Right lobe of liver (tissue), 6 donors: ENCODE measurements at regions not wholly inside any gene's neighbourhood (a gene's known extent, or its start where the extent isn't known, plus 50 kb on each side); places are given as distances from the start of the nearest gene placed in this dataset.

Experiments
- ATAC-seq, 4 donors: fragments of 200-7000 bp; cut with Tn5 transposase; one replicate each; pipeline ENCODE4 v1.9.1; 2020; ENCODE audit warnings: mild to moderate bottlenecking in 4 of 4, moderate library complexity in 4 of 4
- DNase-seq, 3 donors: peaks; one replicate each; pipeline ENCODE4 v3.0.0-alpha.2; 2020
- H3K27ac ChIP-seq, 3 donors: fragments of 200-600 bp; one replicate each; pipeline ENCODE4 v1.8.0; 2022
- H3K27me3 ChIP-seq, 2 donors: fragments of 200-600 bp; one replicate each; pipeline ENCODE4 v1.8.0; 2022
- H3K36me3 ChIP-seq, 4 donors: fragments of 200-600 bp; sonication (generic) in 1 of 4; one replicate each; pipeline versions ENCODE4 v1.5.1 to v1.8.0; 2017 to 2022; ENCODE audit warnings: control low read depth in 1 of 4
- H3K4me1 ChIP-seq, 4 donors: fragments of 200-600 bp; sonication (generic) in 1 of 4; one replicate each; pipeline versions ENCODE4 v1.5.1 to v1.8.0; 2017 to 2022; ENCODE audit warnings: control low read depth in 1 of 4
- H3K4me3 ChIP-seq, 3 donors: fragments of 200-600 bp; one replicate each; pipeline ENCODE4 v1.8.0; 2022
- H3K9me3 ChIP-seq, 4 donors: fragments of 200-600 bp; sonication (generic) in 1 of 4; one replicate each; pipeline versions ENCODE4 v1.5.1 to v1.8.0; 2017 to 2022; ENCODE audit warnings: control low read depth in 1 of 4
- POLR2A ChIP-seq: fragments of 450-650 bp; IDR thresholded peaks from one replicate; pipeline ENCODE4 v1.6.1; 2017; ENCODE audit warnings: antibody characterized with exemption, mild to moderate bottlenecking
- WGBS: methylation state at CpG from one replicate; pipeline ENCODE4 v1.1.6; 2018; ENCODE audit warnings: low coverage, low lambda C conversion rate; ENCODE audit not compliant: insufficient coverage; ENCODE audit errors: missing lambda C conversion rate; 5-methylcytosine and 5-hydroxymethylcytosine counted together
- intact Hi-C, 2 donors: fragments of 100-400 bp; cut with DNase I; formaldehyde crosslinking; loops; one replicate each; pipeline versions ENCODE4 v1.11.2 to v1.14.1; 2022
- TF ChIP-seq, protein P1 (sequence below), 4 donors: fragments of 200-600 bp in 3 of 4; fragments of 450-650 bp in 1 of 4; IDR thresholded peaks; one replicate each; pipeline versions ENCODE4 v1.5.1 to v1.8.0; 2016 to 2022; ENCODE audit warnings: antibody characterized with exemption in 4 of 4, mild to moderate bottlenecking in 2 of 4
- donor health status: DM: no; HTN: yes; CAD: no.
- donor health status: DM: no; HTN: no; CAD: no.
- donor health status: DM: no; HTN: no; CAD: no.
- donor health status: DM: no; HTN: yes; CAD: no.
- donor health status: DM: no; HTN: yes; CAD: no.

DNA sequence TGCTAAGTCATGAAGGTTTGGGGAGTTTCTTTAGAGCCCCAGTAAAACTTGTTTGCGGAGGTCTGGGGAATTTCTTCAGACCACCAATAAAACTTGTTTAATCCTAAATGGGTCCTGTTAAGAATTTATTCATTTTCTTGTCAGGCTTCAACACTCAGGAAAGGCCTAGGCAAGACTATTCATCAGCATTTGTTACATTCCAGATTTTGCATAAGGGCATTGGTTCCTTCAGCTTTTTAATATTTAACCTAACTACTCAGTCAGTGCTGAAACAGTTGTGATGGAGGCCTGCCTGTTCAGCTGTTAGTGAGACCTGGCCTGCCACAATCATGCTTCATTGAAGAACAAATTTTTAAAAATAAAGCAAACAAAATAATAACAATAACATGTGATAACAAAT, 954.2 kb upstream of the SEMA6D start:
- H3K27me3 ChIP-seq = no peaks in the 10 kb centered on the region
- H3K27ac ChIP-seq = no peak overlapping the region
- no peaks in the 10 kb centered on the region for H3K9me3 ChIP-seq
- intact Hi-C loops = no loop called here
- H3K4me1 ChIP-seq = no peaks in the 10 kb centered on the region
- no peak for DNase-seq
- no peak overlapping the region for H3K4me3 ChIP-seq
- no peak for TF ChIP-seq POLR2A
- TF ChIP-seq, protein P1, sequence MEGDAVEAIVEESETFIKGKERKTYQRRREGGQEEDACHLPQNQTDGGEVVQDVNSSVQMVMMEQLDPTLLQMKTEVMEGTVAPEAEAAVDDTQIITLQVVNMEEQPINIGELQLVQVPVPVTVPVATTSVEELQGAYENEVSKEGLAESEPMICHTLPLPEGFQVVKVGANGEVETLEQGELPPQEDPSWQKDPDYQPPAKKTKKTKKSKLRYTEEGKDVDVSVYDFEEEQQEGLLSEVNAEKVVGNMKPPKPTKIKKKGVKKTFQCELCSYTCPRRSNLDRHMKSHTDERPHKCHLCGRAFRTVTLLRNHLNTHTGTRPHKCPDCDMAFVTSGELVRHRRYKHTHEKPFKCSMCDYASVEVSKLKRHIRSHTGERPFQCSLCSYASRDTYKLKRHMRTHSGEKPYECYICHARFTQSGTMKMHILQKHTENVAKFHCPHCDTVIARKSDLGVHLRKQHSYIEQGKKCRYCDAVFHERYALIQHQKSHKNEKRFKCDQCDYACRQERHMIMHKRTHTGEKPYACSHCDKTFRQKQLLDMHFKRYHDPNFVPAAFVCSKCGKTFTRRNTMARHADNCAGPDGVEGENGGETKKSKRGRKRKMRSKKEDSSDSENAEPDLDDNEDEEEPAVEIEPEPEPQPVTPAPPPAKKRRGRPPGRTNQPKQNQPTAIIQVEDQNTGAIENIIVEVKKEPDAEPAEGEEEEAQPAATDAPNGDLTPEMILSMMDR (IDR thresholded peaks at IDR 0.05) = no peak
- 92% methylated on average over 1 of the region's 1 CpG for WGBS
- no peaks in the 10 kb centered on the region for H3K36me3 ChIP-seq
- ATAC-seq = no peak

DNA sequence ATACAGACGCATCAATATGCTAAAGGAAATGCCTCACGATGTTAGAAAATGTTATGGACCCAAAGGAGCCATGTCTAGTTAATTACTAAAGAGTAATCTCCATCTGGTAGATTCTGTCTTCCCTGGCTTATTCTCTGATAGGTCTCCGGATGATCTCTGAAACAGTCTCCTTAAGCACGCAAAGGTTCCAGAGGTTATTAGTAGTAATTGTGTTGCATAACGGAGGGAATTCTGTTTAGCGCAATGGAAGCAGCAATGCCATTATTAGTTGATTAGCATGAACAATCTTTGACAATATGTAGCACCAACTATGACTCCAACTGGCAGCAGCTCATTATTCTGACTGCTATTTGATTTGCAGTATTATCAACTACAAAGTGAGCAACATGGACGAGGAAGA, 952.5 kb upstream of the SEMA6D start:
- Histone ChIP-seq H3K36me3 (no peaks in the 10 kb centered on the region), H3K27me3 (no peaks in the 10 kb centered on the region), H3K9me3 (no peaks in the 10 kb centered on the region), H3K4me3 (no peak overlapping the region), H3K4me1 (no peaks in the 10 kb centered on the region), H3K27ac (no peak overlapping the region)
- intact Hi-C loops = no loop called here
- WGBS = 71% methylated on average over 7 of the region's 7 CpGs
- TF ChIP-seq POLR2A = no peak
- TF ChIP-seq, protein P1 (IDR thresholded peaks at IDR 0.05) = no peak
- DNase-seq (no peak), ATAC-seq (no peak)

DNA sequence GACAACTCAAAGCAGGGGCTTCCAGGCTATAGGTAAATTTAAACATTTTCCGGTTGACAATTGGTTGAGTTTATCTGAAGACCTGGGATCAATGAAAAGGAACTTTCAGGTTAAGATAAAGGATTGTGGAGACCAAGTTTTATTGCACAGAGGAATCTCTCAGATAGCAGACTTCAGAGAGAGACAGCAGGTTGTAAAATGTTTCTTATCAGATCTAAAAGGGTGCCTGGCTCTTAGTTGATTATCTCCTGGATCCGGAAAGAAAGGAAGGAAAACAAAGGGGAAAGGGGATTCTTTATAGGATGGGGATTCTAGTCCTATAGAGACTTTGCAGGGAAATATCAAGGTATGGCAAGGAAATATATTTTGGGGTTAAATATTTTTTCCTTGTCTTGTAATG, 951.3 kb upstream of the SEMA6D start:
- WGBS = 25% methylated on average over 2 of the region's 2 CpGs
- TF ChIP-seq, protein P1 (IDR thresholded peaks at IDR 0.05) = no peak
- TF ChIP-seq POLR2A = no peak
- intact Hi-C loops = no loop called here
- no peak for ATAC-seq
- no peak for DNase-seq
- H3K4me1 ChIP-seq = no peaks in the 10 kb centered on the region
- no peaks in the 10 kb centered on the region for H3K36me3 ChIP-seq
- no peak overlapping the region for H3K4me3 ChIP-seq
- H3K9me3 ChIP-seq = no peaks in the 10 kb centered on the region
- H3K27ac ChIP-seq = no peak overlapping the region
- no peaks in the 10 kb centered on the region for H3K27me3 ChIP-seq

DNA sequence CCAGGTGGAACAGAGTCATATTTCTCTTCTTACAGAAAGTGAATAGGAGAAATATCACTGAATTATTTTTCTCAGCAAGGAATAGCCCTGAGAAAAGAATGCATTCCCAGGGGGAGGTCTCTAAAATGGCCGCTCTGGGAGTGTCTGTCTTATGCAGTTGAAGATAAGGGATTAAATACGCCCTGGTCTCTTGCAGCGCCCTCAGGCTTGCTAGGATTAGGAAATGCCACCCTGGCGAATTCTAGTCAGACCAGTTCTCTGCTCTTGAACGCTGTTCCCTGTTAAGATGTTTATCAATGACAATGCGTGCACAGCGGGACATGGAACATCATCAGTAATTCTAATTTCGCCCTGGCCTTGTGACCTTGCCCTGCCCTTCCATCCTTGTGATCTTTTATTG, 949.0 kb upstream of the SEMA6D start:
- Histone ChIP-seq H3K4me1 (no peaks in the 10 kb centered on the region), H3K4me3 (no peak overlapping the region), H3K9me3 (no peaks in the 10 kb centered on the region), H3K27me3 (no peaks in the 10 kb centered on the region), H3K36me3 (no peaks in the 10 kb centered on the region), H3K27ac (no peak overlapping the region)
- TF ChIP-seq POLR2A = no peak
- TF ChIP-seq, protein P1 (IDR thresholded peaks at IDR 0.05) = no peak
- DNase-seq = no peak
- WGBS = 70% methylated on average over 3 of the region's 8 CpGs
- intact Hi-C loops = no loop called here
- ATAC-seq = no peak

DNA sequence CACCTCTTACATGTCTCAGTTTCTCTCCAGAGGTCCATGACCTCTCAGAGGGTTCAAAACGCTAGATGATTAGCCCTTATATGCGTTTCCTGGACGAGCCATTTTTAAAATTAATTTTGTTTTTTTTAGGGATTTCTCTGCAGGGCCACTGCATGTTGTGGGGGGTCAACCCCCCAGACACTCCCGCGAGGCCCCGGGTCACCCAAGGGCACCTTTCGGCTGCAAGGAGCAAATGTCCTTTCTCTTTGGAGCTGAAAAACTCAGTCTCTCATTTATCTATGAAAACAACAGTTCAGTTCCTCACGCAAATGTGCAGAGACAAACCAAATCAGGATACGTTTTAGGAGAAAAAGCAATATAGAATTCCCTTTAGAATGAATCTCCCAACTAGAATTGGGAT, 944.3 kb upstream of the SEMA6D start:
- intact Hi-C loops = no loop called here
- WGBS = 60% methylated on average over 9 of the region's 9 CpGs
- no peak for DNase-seq
- Histone ChIP-seq H3K4me1 (no peaks in the 10 kb centered on the region), H3K27me3 (no peaks in the 10 kb centered on the region), H3K36me3 (no peaks in the 10 kb centered on the region), H3K4me3 (no peak overlapping the region), H3K27ac (no peak overlapping the region), H3K9me3 (no peaks in the 10 kb centered on the region)
- no peak for ATAC-seq
- no peak for TF ChIP-seq POLR2A
- TF ChIP-seq, protein P1 (IDR thresholded peaks at IDR 0.05) = no peak
